ENCODE measurements at regions not wholly inside any gene's neighbourhood (a gene's known extent, or its start where the extent isn't known, plus 50 kb on each side); places are given as distances from the start of the nearest gene placed in this dataset.

- Histone ChIP-seq H2AFZ (ENCODE audit: low read length) (no peak overlapping the region), H3K9me3 (ENCODE audit: low read length) (no peaks in the 10 kb centered on the region), H3K27me3 (ENCODE audit: low read length) (no peaks in the 10 kb centered on the region), H4K20me1 (ENCODE audit: insufficient read depth, low read depth, low read length) (no peaks in the 10 kb centered on the region), H3K9me2 (replicated peaks; ENCODE audit: insufficient read depth, low read length) (no peaks in the 10 kb centered on the region), H3K4me1 (ENCODE audit: low read length) (peaks cover 97% of the 10 kb centered on the region), H3K4me2 (ENCODE audit: low read depth, low read length, poor library complexity, severe bottlenecking) (peak overlapping the region; percentile 75), H3K9ac (ENCODE audit: low read length) (peak overlapping the region; percentile 66), H3K79me2 (ENCODE audit: low read length) (no peaks in the 10 kb centered on the region), H3K4me3 (ENCODE audit: low read length) (peak overlapping the region; percentile 46), H3K27ac (ENCODE audit: low read length) (peak overlapping the region; percentile 97), H3K36me3 (ENCODE audit: insufficient read depth, low read length) (no peaks in the 10 kb centered on the region)
- peak; percentile 88 for DNase-seq
Observed at GRCh38 chr14:22429546-22430294, 159.3 kb downstream of the DAD1 start.

GRCh38 chr14:22428700-22429291 is 160.2 kb downstream of the DAD1 start:
- Histone ChIP-seq H2AFZ (ENCODE audit: low read length) (no peak overlapping the region), H3K9me2 (replicated peaks; ENCODE audit: insufficient read depth, low read length) (no peaks in the 10 kb centered on the region), H3K4me3 (ENCODE audit: low read length) (peak overlapping the region; percentile 46), H3K4me2 (ENCODE audit: low read depth, low read length, poor library complexity, severe bottlenecking) (peak overlapping the region; percentile 75), H3K36me3 (ENCODE audit: insufficient read depth, low read length) (no peaks in the 10 kb centered on the region), H3K27ac (ENCODE audit: low read length) (peak overlapping the region; percentile 97), H3K9me3 (ENCODE audit: low read length) (no peaks in the 10 kb centered on the region), H3K9ac (ENCODE audit: low read length) (peak overlapping the region; percentile 66), H3K79me2 (ENCODE audit: low read length) (no peaks in the 10 kb centered on the region), H4K20me1 (ENCODE audit: insufficient read depth, low read depth, low read length) (no peaks in the 10 kb centered on the region), H3K27me3 (ENCODE audit: low read length) (no peaks in the 10 kb centered on the region), H3K4me1 (ENCODE audit: low read length) (peaks cover 97% of the 10 kb centered on the region)
- no peak for DNase-seq

GRCh38 chr14:22427771-22428231 is 161.2 kb downstream of the DAD1 start:
- H3K79me2 ChIP-seq (ENCODE audit: low read length), result no peaks in the 10 kb centered on the region
- H3K9ac ChIP-seq (ENCODE audit: low read length), result peak overlapping the region; percentile 66
- no peaks in the 10 kb centered on the region for H4K20me1 ChIP-seq (ENCODE audit: insufficient read depth, low read depth, low read length)
- H3K9me3 ChIP-seq (ENCODE audit: low read length), result no peaks in the 10 kb centered on the region
- peaks cover 97% of the 10 kb centered on the region for H3K4me1 ChIP-seq (ENCODE audit: low read length)
- peak overlapping the region; percentile 75 for H3K4me2 ChIP-seq (ENCODE audit: low read depth, low read length, poor library complexity, severe bottlenecking)
- H3K4me3 ChIP-seq (ENCODE audit: low read length), result no peak overlapping the region
- no peaks in the 10 kb centered on the region for H3K9me2 ChIP-seq (replicated peaks; ENCODE audit: insufficient read depth, low read length)
- H3K27me3 ChIP-seq (ENCODE audit: low read length), result no peaks in the 10 kb centered on the region
- no peaks in the 10 kb centered on the region for H3K36me3 ChIP-seq (ENCODE audit: insufficient read depth, low read length)
- H2AFZ ChIP-seq (ENCODE audit: low read length), result no peak overlapping the region
- H3K27ac ChIP-seq (ENCODE audit: low read length), result peak overlapping the region; percentile 97; the same call in 1 of the 2 replicates
- no peak for DNase-seq

GRCh38 chr14:22426711-22427110 is 162.3 kb downstream of the DAD1 start:
- H3K27ac ChIP-seq (ENCODE audit: low read length), result no peak overlapping the region

GRCh38 chr14:22423958-22424357 is 165.1 kb downstream of the DAD1 start:
- Histone ChIP-seq H3K9me2 (replicated peaks; ENCODE audit: insufficient read depth, low read length) (no peaks in the 10 kb centered on the region), H3K27me3 (ENCODE audit: low read length) (no peaks in the 10 kb centered on the region), H3K9me3 (ENCODE audit: low read length) (no peaks in the 10 kb centered on the region), H3K4me3 (ENCODE audit: low read length) (no peak overlapping the region), H3K9ac (ENCODE audit: low read length) (peak overlapping the region; percentile 5; the same call in 1 of the 2 replicates), H3K79me2 (ENCODE audit: low read length) (no peaks in the 10 kb centered on the region), H3K4me2 (ENCODE audit: low read depth, low read length, poor library complexity, severe bottlenecking) (peak overlapping the region; percentile 43), H4K20me1 (ENCODE audit: insufficient read depth, low read depth, low read length) (no peaks in the 10 kb centered on the region), H2AFZ (ENCODE audit: low read length) (no peak overlapping the region; the same call in 1 of the 2 replicates), H3K4me1 (ENCODE audit: low read length) (peaks cover 97% of the 10 kb centered on the region), H3K27ac (ENCODE audit: low read length) (peak overlapping the region; percentile 70), H3K36me3 (ENCODE audit: insufficient read depth, low read length) (no peaks in the 10 kb centered on the region)
- DNase-seq, result no peak

More at GRCh38 chr14:22426711-22427110, 162.3 kb downstream of the DAD1 start:
- H3K79me2 ChIP-seq (ENCODE audit: low read length), result no peaks in the 10 kb centered on the region
- H3K27me3 ChIP-seq (ENCODE audit: low read length), result no peaks in the 10 kb centered on the region
- no peaks in the 10 kb centered on the region for H4K20me1 ChIP-seq (ENCODE audit: insufficient read depth, low read depth, low read length)
- H3K9me2 ChIP-seq (replicated peaks; ENCODE audit: insufficient read depth, low read length), result no peaks in the 10 kb centered on the region
- no peak for DNase-seq
- H3K36me3 ChIP-seq (ENCODE audit: insufficient read depth, low read length), result no peaks in the 10 kb centered on the region
- H2AFZ ChIP-seq (ENCODE audit: low read length), result no peak overlapping the region
- H3K4me1 ChIP-seq (ENCODE audit: low read length), result peaks cover 97% of the 10 kb centered on the region
- no peak overlapping the region for H3K4me3 ChIP-seq (ENCODE audit: low read length)
- H3K9me3 ChIP-seq (ENCODE audit: low read length), result no peaks in the 10 kb centered on the region
- no peak overlapping the region for H3K9ac ChIP-seq (ENCODE audit: low read length)
- H3K4me2 ChIP-seq (ENCODE audit: low read depth, low read length, poor library complexity, severe bottlenecking), result no peak overlapping the region

GRCh38 chr14:22422238-22422637 is 166.8 kb downstream of the DAD1 start:
- H3K4me3 ChIP-seq (ENCODE audit: low read length), result peak overlapping the region; percentile 50
- no peaks in the 10 kb centered on the region for H3K9me2 ChIP-seq (replicated peaks; ENCODE audit: insufficient read depth, low read length)
- H3K9ac ChIP-seq (ENCODE audit: low read length), result peak overlapping the region; percentile 71
- no peak overlapping the region for H2AFZ ChIP-seq (ENCODE audit: low read length)
- no peaks in the 10 kb centered on the region for H3K9me3 ChIP-seq (ENCODE audit: low read length)
- DNase-seq, result peak; percentile 94
- H3K79me2 ChIP-seq (ENCODE audit: low read length), result no peaks in the 10 kb centered on the region
- H3K36me3 ChIP-seq (ENCODE audit: insufficient read depth, low read length), result no peaks in the 10 kb centered on the region
- no peaks in the 10 kb centered on the region for H4K20me1 ChIP-seq (ENCODE audit: insufficient read depth, low read depth, low read length)
- peaks cover 97% of the 10 kb centered on the region for H3K4me1 ChIP-seq (ENCODE audit: low read length)
- no peaks in the 10 kb centered on the region for H3K27me3 ChIP-seq (ENCODE audit: low read length)
- peak overlapping the region; percentile 92 for H3K27ac ChIP-seq (ENCODE audit: low read length)
- peak overlapping the region; percentile 59 for H3K4me2 ChIP-seq (ENCODE audit: low read depth, low read length, poor library complexity, severe bottlenecking)

GRCh38 chr14:22420598-22421186 is 168.3 kb downstream of the DAD1 start:
- Histone ChIP-seq H3K4me1 (ENCODE audit: low read length) (peaks cover 92% of the 10 kb centered on the region), H4K20me1 (ENCODE audit: insufficient read depth, low read depth, low read length) (no peaks in the 10 kb centered on the region), H3K36me3 (ENCODE audit: insufficient read depth, low read length) (no peaks in the 10 kb centered on the region), H3K79me2 (ENCODE audit: low read length) (no peaks in the 10 kb centered on the region), H3K9me3 (ENCODE audit: low read length) (no peaks in the 10 kb centered on the region), H3K27ac (ENCODE audit: low read length) (peak overlapping the region; percentile 92), H3K9ac (ENCODE audit: low read length) (peak overlapping the region; percentile 71), H3K4me2 (ENCODE audit: low read depth, low read length, poor library complexity, severe bottlenecking) (peak overlapping the region; percentile 59), H2AFZ (ENCODE audit: low read length) (no peak overlapping the region; the same call in 1 of the 2 replicates), H3K27me3 (ENCODE audit: low read length) (no peaks in the 10 kb centered on the region), H3K4me3 (ENCODE audit: low read length) (peak overlapping the region; percentile 11; the same call in 1 of the 2 replicates), H3K9me2 (replicated peaks; ENCODE audit: insufficient read depth, low read length) (no peaks in the 10 kb centered on the region)
- no peak for DNase-seq

- Histone ChIP-seq H3K27ac (ENCODE audit: low read length) (peak overlapping the region; percentile 92), H3K27me3 (ENCODE audit: low read length) (no peaks in the 10 kb centered on the region), H3K36me3 (ENCODE audit: insufficient read depth, low read length) (no peaks in the 10 kb centered on the region), H4K20me1 (ENCODE audit: insufficient read depth, low read depth, low read length) (no peaks in the 10 kb centered on the region), H3K9ac (ENCODE audit: low read length) (peak overlapping the region; percentile 71), H3K79me2 (ENCODE audit: low read length) (no peaks in the 10 kb centered on the region), H3K4me3 (ENCODE audit: low read length) (no peak overlapping the region), H3K4me1 (ENCODE audit: low read length) (peaks cover 81% of the 10 kb centered on the region), H2AFZ (ENCODE audit: low read length) (no peak overlapping the region), H3K4me2 (ENCODE audit: low read depth, low read length, poor library complexity, severe bottlenecking) (peak overlapping the region; percentile 64), H3K9me3 (ENCODE audit: low read length) (no peaks in the 10 kb centered on the region), H3K9me2 (replicated peaks; ENCODE audit: insufficient read depth, low read length) (no peaks in the 10 kb centered on the region)
- DNase-seq, result no peak
Observed at GRCh38 chr14:22419620-22420019, 169.4 kb downstream of the DAD1 start.

All from Karpas-422 (cell line).